BE2C (cell line): ENCODE measurements at regions not wholly inside any gene's neighbourhood (a gene's known extent, or its start where the extent isn't known, plus 50 kb on each side); places are given as distances from the start of the nearest gene placed in this dataset.
"Not testable (repeated sequence)": the region's sequence is repeated elsewhere in the genome, so short reads cannot be mapped to it uniquely, and the experiment has no call there.

Experiments used
- DNase-seq: peaks from one replicate; pipeline ENCODE4 v3.0.0-alpha.2; 2020
- H3K27me3 ChIP-seq: fragments of 250-450 bp; sonication (Bioruptor Pico); 2 replicates; pipeline ENCODE4 v1.5.1; 2020; ENCODE audit warnings: mild to moderate bottlenecking
- H3K36me3 ChIP-seq: fragments of 250-450 bp; sonication (Bioruptor Pico); 2 replicates; pipeline ENCODE4 v1.5.1; 2020; ENCODE audit warnings: mild to moderate bottlenecking
- H3K4me1 ChIP-seq: fragments of 250-450 bp; sonication (Bioruptor Pico); 2 replicates; pipeline ENCODE4 v1.5.1; 2020
- H3K4me3 ChIP-seq: 2 replicates; pipeline ENCODE4 v1.5.1; 2011; ENCODE audit warnings: low read depth, low read length
- H3K9me3 ChIP-seq: fragments of 250-450 bp; sonication (Bioruptor Pico); 2 replicates; pipeline ENCODE4 v1.5.1; 2020
- CTCF ChIP-seq: IDR thresholded peaks from 2 replicates; pipeline ENCODE4 v1.5.1; 2012; ENCODE audit warnings: mild to moderate bottlenecking, low read depth, low read length

- peaks cover 4% of the 10 kb centered on the region; the same call in 1 of the 2 replicates for H3K9me3 ChIP-seq
- DNase-seq: no peak
- no peak overlapping the region for H3K4me3 ChIP-seq
- no peak for TF ChIP-seq CTCF
- no peaks in the 10 kb centered on the region for H3K27me3 ChIP-seq
- no peaks in the 10 kb centered on the region for H3K4me1 ChIP-seq
- peaks cover 42% of the 10 kb centered on the region for H3K36me3 ChIP-seq
These were observed 89.3 kb upstream of the ZNF746 start for GRCh38 chr7:149586646-149587645.

- TF ChIP-seq CTCF: no peak
- peaks cover 12% of the 10 kb centered on the region for H3K9me3 ChIP-seq
- DNase-seq: no peak
- H3K27me3 ChIP-seq: no peaks in the 10 kb centered on the region
- no peak overlapping the region for H3K4me3 ChIP-seq
- no peaks in the 10 kb centered on the region for H3K4me1 ChIP-seq
- H3K36me3 ChIP-seq: peaks cover 54% of the 10 kb centered on the region
These were observed 86.9 kb upstream of the ZNF746 start for GRCh38 chr7:149584530-149584929.

GRCh38 chr7:149584009-149584408 lies 86.4 kb upstream of the ZNF746 start:
- peaks cover 14% of the 10 kb centered on the region for H3K9me3 ChIP-seq
- H3K4me1 ChIP-seq: no peaks in the 10 kb centered on the region
- H3K27me3 ChIP-seq: no peaks in the 10 kb centered on the region
- no peak for TF ChIP-seq CTCF
- H3K36me3 ChIP-seq: peaks cover 57% of the 10 kb centered on the region
- no peak for DNase-seq
- H3K4me3 ChIP-seq: no peak overlapping the region

- no peak for DNase-seq
- no peaks in the 10 kb centered on the region for H3K4me1 ChIP-seq
- H3K4me3 ChIP-seq: no peak overlapping the region
- H3K9me3 ChIP-seq: peaks cover 14% of the 10 kb centered on the region
- no peak for TF ChIP-seq CTCF
- peaks cover 36% of the 10 kb centered on the region for H3K36me3 ChIP-seq
- no peaks in the 10 kb centered on the region for H3K27me3 ChIP-seq
These were observed 82.7 kb upstream of the ZNF746 start for GRCh38 chr7:149580328-149580727.

- Histone ChIP-seq H3K36me3 (peaks cover 28% of the 10 kb centered on the region), H3K9me3 (peaks cover 12% of the 10 kb centered on the region)
- H3K27me3 ChIP-seq, H3K4me1 ChIP-seq, DNase-seq, H3K4me3 ChIP-seq: not testable (repeated sequence)
These were observed 81.8 kb upstream of the ZNF746 start for GRCh38 chr7:149579365-149579764.

GRCh38 chr7:149574428-149574827 lies 76.8 kb upstream of the ZNF746 start:
- H3K9me3 ChIP-seq, DNase-seq: not testable (repeated sequence)

GRCh38 chr7:149573519-149573918 lies 75.9 kb upstream of the ZNF746 start:
- Histone ChIP-seq H3K4me3 (no peak overlapping the region), H3K9me3 (peaks cover 3% of the 10 kb centered on the region; the same call in 1 of the 2 replicates), H3K27me3 (no peaks in the 10 kb centered on the region), H3K4me1 (no peaks in the 10 kb centered on the region), H3K36me3 (peaks cover 5% of the 10 kb centered on the region; the same call in 1 of the 2 replicates)
- TF ChIP-seq CTCF: no peak
- DNase-seq: no peak

More at GRCh38 chr7:149574428-149574827, 76.8 kb upstream of the ZNF746 start:
- not testable (repeated sequence) for H3K4me3 ChIP-seq, H3K27me3 ChIP-seq, H3K4me1 ChIP-seq, H3K36me3 ChIP-seq

GRCh38 chr7:149572920-149573319 lies 75.3 kb upstream of the ZNF746 start:
- H3K4me3 ChIP-seq, H3K9me3 ChIP-seq: not testable (repeated sequence)

More at GRCh38 chr7:149572920-149573319, 75.3 kb upstream of the ZNF746 start:
- H3K27me3 ChIP-seq, H3K4me1 ChIP-seq, H3K36me3 ChIP-seq, DNase-seq: not testable (repeated sequence)
